Endothelial cell of hepatic sinusoid (primary cell): ENCODE measurements at regions not wholly inside any gene's neighbourhood (a gene's known extent, or its start where the extent isn't known, plus 50 kb on each side); places are given as distances from the start of the nearest gene placed in this dataset.

ENCODE experiments used
- in situ Hi-C: cut with HindIII; loops from 2 replicates; pipeline ENCODE4 v1.10.0; 2017; ENCODE audit warnings: low sequenced_read_pairs

GRCh38 chr19:31553846-31554215 is 204.6 kb upstream of the TSHZ3 start:
- in situ Hi-C loops: no loop called here

- in situ Hi-C loops: no loop called here
Measured at GRCh38 chr19:31554360-31554759, 205.1 kb upstream of the TSHZ3 start.

GRCh38 chr19:31555634-31556215 is 206.5 kb upstream of the TSHZ3 start:
- in situ Hi-C loops: no loop called here

- in situ Hi-C loops: no loop called here
Measured at GRCh38 chr19:31559494-31559893, 210.3 kb upstream of the TSHZ3 start.

GRCh38 chr19:31560086-31561060 is 211.1 kb upstream of the TSHZ3 start:
- in situ Hi-C loops: no loop called here

GRCh38 chr19:31562966-31563612 is 213.9 kb upstream of the TSHZ3 start:
- in situ Hi-C loops: no loop called here

- in situ Hi-C loops: no loop called here
Measured at GRCh38 chr19:31567776-31568175, 218.5 kb upstream of the TSHZ3 start.

GRCh38 chr19:31568724-31569123 is 219.5 kb upstream of the TSHZ3 start:
- in situ Hi-C loops: no loop called here

- in situ Hi-C loops: no loop called here
Measured at GRCh38 chr19:31570718-31571117, 221.5 kb upstream of the TSHZ3 start.

- in situ Hi-C loops: no loop called here
Measured at GRCh38 chr19:31572102-31572975, 223.1 kb upstream of the TSHZ3 start.

- in situ Hi-C loops: no loop called here
Measured at GRCh38 chr19:31572976-31573298, 223.7 kb upstream of the TSHZ3 start.

GRCh38 chr19:31574251-31574973 is 225.2 kb upstream of the TSHZ3 start:
- in situ Hi-C loops: no loop called here

GRCh38 chr19:31575846-31576335 is 226.7 kb upstream of the TSHZ3 start:
- in situ Hi-C loops: no loop called here

- in situ Hi-C loops: no loop called here
Measured at GRCh38 chr19:31578326-31578725, 229.1 kb upstream of the TSHZ3 start.

- in situ Hi-C loops: no loop called here
Measured at GRCh38 chr19:31583148-31583547, 233.9 kb upstream of the TSHZ3 start.

- in situ Hi-C loops: no loop called here
Measured at GRCh38 chr19:31586282-31586681, 237.0 kb upstream of the TSHZ3 start.

- in situ Hi-C loops: no loop called here
Measured at GRCh38 chr19:31589109-31589508, 239.9 kb upstream of the TSHZ3 start.

GRCh38 chr19:31591258-31591657 is 242.0 kb upstream of the TSHZ3 start:
- in situ Hi-C loops: no loop called here

GRCh38 chr19:31592456-31592855 is 243.2 kb upstream of the TSHZ3 start:
- in situ Hi-C loops: no loop called here

GRCh38 chr19:31594701-31595100 is 245.5 kb upstream of the TSHZ3 start:
- in situ Hi-C loops: no loop called here
